Panc1 (cell line): ENCODE measurements at regions not wholly inside any gene's neighbourhood (a gene's known extent, or its start where the extent isn't known, plus 50 kb on each side); places are given as distances from the start of the nearest gene placed in this dataset.

Source experiments
- REST ChIP-seq, 2 experiments: IDR thresholded peaks; 2 replicates each; pipeline ENCODE4 v1.6.1; 2011 to 2012; ENCODE audit warnings: low read depth in 2 of 2, control low read depth in 1 of 2, low read length in 1 of 2, mild to moderate bottlenecking in 1 of 2, moderate library complexity in 1 of 2; ENCODE audit not compliant: insufficient read depth in 1 of 2
- SIN3A ChIP-seq: IDR thresholded peaks from 2 replicates; pipeline ENCODE4 v1.6.1; 2012; ENCODE audit warnings: low read depth, mild to moderate bottlenecking, low read length, moderate library complexity, borderline replicate concordance; ENCODE audit not compliant: insufficient read depth
- TF ChIP-seq, protein P1 (sequence below): fragments of 450-650 bp; IDR thresholded peaks from 2 replicates; pipeline ENCODE4 v1.5.1; 2017; ENCODE audit warnings: mild to moderate bottlenecking

- TF ChIP-seq REST (IDR thresholded peaks at IDR 0.05; ENCODE audit: insufficient read depth in 1 of 2, low read depth in 2 of 2, low read length in 1 of 2) (no peak), SIN3A (no peak)
- TF ChIP-seq, protein P1, sequence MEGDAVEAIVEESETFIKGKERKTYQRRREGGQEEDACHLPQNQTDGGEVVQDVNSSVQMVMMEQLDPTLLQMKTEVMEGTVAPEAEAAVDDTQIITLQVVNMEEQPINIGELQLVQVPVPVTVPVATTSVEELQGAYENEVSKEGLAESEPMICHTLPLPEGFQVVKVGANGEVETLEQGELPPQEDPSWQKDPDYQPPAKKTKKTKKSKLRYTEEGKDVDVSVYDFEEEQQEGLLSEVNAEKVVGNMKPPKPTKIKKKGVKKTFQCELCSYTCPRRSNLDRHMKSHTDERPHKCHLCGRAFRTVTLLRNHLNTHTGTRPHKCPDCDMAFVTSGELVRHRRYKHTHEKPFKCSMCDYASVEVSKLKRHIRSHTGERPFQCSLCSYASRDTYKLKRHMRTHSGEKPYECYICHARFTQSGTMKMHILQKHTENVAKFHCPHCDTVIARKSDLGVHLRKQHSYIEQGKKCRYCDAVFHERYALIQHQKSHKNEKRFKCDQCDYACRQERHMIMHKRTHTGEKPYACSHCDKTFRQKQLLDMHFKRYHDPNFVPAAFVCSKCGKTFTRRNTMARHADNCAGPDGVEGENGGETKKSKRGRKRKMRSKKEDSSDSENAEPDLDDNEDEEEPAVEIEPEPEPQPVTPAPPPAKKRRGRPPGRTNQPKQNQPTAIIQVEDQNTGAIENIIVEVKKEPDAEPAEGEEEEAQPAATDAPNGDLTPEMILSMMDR, result no peak
Observed at GRCh38 chr10:52483587-52483986, 169.5 kb downstream of the DKK1 start.
